Stimulated activated memory B cell treated with anti-CD40 and anti-IgM and Interleukin-4, amounts not matched to agents 10 μg/mL and 1 μg/mL and 100 μg/mL, for 72 hours (primary cell): ENCODE measurements at regions not wholly inside any gene's neighbourhood (a gene's known extent, or its start where the extent isn't known, plus 50 kb on each side); places are given as distances from the start of the nearest gene placed in this dataset.
"Not testable (repeated sequence)": the region's sequence is repeated elsewhere in the genome, so short reads cannot be mapped to it uniquely, and the experiment has no call there.

Source experiments
- ATAC-seq: fragments of 150-1000 bp; cut with Tn5 transposase; 2 replicates; pipeline ENCODE4 v1.10.0; 2021
- H3K27ac Mint-ChIP-seq: one replicate; pipeline ENCODE4 v1.8.0; 2022; ENCODE audit warnings: mild to moderate bottlenecking, mixed read lengths
- H3K27me3 Mint-ChIP-seq: one replicate; pipeline ENCODE4 v1.8.0; 2022; ENCODE audit warnings: mixed read lengths
- H3K36me3 Mint-ChIP-seq: one replicate; pipeline ENCODE4 v1.8.0; 2022; ENCODE audit warnings: mixed read lengths
- H3K4me1 Mint-ChIP-seq: one replicate; pipeline ENCODE4 v1.8.0; 2022; ENCODE audit warnings: mixed read lengths
- H3K4me3 Mint-ChIP-seq: one replicate; pipeline ENCODE4 v1.8.0; 2022; ENCODE audit warnings: mild to moderate bottlenecking, moderate library complexity, mixed read lengths
- H3K9me3 Mint-ChIP-seq: one replicate; pipeline ENCODE4 v1.8.0; 2022; ENCODE audit warnings: mixed read lengths

DNA sequence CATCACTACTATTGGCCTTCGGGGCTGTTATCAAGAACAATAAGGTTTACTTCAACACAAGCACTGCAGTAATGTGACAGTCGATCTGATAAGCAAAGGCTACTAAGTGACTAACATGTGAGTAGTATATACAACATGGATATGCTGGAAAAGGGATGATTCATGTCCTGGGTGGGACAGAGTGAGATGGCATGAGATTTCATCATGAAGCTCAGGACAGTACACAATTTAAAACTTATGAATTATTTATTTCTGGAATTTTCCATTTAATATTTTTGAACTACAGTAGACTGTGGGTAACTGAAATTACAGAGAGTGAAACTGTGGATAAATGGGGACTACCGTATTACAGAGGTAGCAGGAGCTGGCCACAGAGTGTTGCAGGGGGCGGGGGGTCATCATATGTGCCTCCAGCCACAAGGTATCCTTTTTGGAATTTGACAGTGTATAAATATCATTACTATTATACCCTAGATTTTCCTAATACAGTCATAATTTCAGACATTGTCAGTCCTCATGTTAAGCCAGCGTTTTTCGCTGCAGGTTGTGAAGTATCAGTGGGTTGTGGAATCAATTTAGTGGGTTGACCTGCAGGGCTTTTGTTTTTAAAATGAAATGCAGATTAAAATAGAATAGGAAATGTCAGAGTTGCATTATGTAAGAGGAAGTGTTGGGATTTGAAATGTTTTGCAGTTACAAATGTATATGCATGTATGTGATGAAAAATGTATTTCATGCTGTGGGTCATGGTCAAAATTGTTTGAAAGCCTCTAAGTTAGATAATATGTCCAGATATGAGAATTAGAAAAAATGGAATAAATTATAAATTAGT, 148.0 kb upstream of the NUDT4 start:
- H3K4me1 Mint-ChIP-seq: peaks cover 4% of the 10 kb centered on the region
- no peak for ATAC-seq
- peaks cover 3% of the 10 kb centered on the region for H3K9me3 Mint-ChIP-seq
- H3K27ac Mint-ChIP-seq: no peak overlapping the region
- no peaks in the 10 kb centered on the region for H3K27me3 Mint-ChIP-seq
- no peak overlapping the region for H3K4me3 Mint-ChIP-seq
- H3K36me3 Mint-ChIP-seq: no peaks in the 10 kb centered on the region

GRCh38 chr12:93230326-93230720, 147.4 kb upstream of the NUDT4 start:
- peaks cover 4% of the 10 kb centered on the region for H3K4me1 Mint-ChIP-seq
- ATAC-seq: no peak
- no peak overlapping the region for H3K4me3 Mint-ChIP-seq
- no peaks in the 10 kb centered on the region for H3K27me3 Mint-ChIP-seq
- H3K27ac Mint-ChIP-seq: no peak overlapping the region
- peaks cover 3% of the 10 kb centered on the region for H3K9me3 Mint-ChIP-seq
- no peaks in the 10 kb centered on the region for H3K36me3 Mint-ChIP-seq

GRCh38 chr12:93231938-93232337, 145.8 kb upstream of the NUDT4 start:
- H3K4me3 Mint-ChIP-seq: no peak overlapping the region
- ATAC-seq: no peak
- H3K4me1 Mint-ChIP-seq: no peaks in the 10 kb centered on the region
- no peaks in the 10 kb centered on the region for H3K36me3 Mint-ChIP-seq
- no peaks in the 10 kb centered on the region for H3K27me3 Mint-ChIP-seq
- H3K9me3 Mint-ChIP-seq: peaks cover 3% of the 10 kb centered on the region
- no peak overlapping the region for H3K27ac Mint-ChIP-seq

GRCh38 chr12:93234641-93235040, 143.1 kb upstream of the NUDT4 start:
- Mint-ChIP-seq H3K27me3 (no peaks in the 10 kb centered on the region), H3K9me3 (peaks cover 2% of the 10 kb centered on the region)

DNA sequence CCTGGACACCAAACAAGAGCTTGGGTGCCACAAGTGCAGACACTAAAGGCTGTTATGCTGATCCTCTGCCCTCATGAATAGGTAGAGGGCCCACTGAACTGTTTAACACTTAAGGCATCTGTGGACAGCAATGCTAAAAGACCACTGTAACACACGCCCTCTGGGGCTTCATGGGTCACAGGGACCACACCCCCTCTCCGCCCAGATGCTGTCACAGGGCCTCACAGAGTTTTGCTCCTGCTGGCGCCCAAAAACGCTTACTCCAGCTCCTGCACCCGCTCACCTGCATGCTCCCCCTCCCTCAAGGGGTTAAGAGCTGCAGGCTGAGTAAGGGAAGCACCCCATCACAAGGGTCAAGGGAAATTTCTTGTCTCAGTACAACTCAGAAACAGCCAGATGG, 141.8 kb upstream of the NUDT4 start:
- peaks cover 4% of the 10 kb centered on the region for H3K9me3 Mint-ChIP-seq
- ATAC-seq: no peak
- H3K27ac Mint-ChIP-seq: no peak overlapping the region
- no peaks in the 10 kb centered on the region for H3K27me3 Mint-ChIP-seq
- H3K36me3 Mint-ChIP-seq: peaks cover 5% of the 10 kb centered on the region
- H3K4me1 Mint-ChIP-seq: no peaks in the 10 kb centered on the region
- no peak overlapping the region for H3K4me3 Mint-ChIP-seq

More at GRCh38 chr12:93234641-93235040, 143.1 kb upstream of the NUDT4 start:
- H3K27ac Mint-ChIP-seq: no peak overlapping the region
- H3K4me1 Mint-ChIP-seq: no peaks in the 10 kb centered on the region
- no peak overlapping the region for H3K4me3 Mint-ChIP-seq
- no peak for ATAC-seq
- H3K36me3 Mint-ChIP-seq: peaks cover 2% of the 10 kb centered on the region

DNA sequence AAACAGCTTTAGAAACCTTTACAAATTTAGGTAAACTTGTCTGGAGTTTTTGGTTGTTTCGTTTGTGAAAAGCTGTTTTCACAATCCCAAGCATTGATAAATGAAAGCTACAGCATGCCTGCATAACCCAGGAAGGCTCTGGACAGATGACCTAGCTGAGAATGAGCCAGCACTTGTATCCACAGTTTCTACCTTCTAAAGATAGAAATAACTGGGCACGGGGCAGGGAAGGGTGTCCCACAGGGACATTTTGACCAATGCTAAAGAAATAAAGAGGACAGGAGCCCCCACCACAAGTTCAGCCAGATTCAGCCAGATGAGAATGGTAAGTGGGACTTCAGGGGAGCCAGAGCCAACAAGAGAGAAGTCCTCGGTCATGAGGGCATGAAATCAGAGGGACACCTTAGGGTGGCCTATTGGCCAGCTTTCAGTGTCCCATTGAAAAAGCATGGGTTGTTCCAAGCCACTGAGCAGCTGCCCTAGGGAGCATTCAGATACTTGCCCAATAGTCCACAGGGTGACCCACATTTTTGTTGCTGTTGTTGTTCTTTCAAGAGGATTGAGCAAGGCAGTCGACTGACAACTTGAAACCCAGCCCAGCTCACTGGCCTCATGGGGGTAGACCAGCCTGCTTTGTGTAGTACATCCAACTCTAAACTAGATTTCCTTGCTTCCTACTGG, 140.3 kb upstream of the NUDT4 start:
- Mint-ChIP-seq H3K4me1 (no peaks in the 10 kb centered on the region), H3K4me3 (no peak overlapping the region), H3K9me3 (peaks cover 4% of the 10 kb centered on the region), H3K27me3 (no peaks in the 10 kb centered on the region), H3K27ac (no peak overlapping the region), H3K36me3 (peaks cover 5% of the 10 kb centered on the region)
- no peak for ATAC-seq

DNA sequence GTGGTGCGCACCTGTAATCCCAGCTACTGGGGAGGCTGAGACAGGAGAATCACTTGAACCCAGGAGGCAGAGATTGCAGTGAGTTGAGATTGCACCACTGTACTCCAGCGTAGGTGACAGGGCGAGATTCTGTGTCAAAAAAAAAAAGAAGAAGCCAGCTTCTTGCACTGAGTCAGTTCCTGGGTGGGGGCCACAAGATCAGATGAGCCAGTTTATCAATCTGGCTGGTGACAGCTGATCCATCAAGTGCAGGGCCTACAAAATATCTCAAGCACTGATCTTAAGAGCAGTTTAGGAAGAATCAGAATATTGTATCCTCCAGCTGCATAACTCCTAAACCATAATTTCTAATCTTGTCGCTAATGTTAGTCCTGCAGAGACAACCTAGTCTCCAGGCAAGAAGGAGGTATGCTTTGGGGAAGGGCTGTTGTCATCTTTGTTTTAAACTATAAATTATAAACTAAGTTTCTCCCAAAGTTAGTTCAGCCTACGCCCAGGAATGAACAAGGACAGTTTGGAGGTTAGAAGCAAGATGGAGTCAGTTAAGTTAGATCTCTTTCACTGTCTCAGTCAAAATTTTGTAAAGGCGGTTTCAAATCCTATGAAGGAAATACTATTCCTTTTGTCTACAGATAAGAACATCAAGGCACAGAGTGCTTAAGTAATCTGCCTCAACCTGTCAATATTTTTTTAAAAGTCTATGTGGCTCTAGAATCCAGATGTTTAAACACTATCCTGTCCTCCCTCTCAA, 139.0 kb upstream of the NUDT4 start:
- not testable (repeated sequence) for H3K36me3 Mint-ChIP-seq, H3K27me3 Mint-ChIP-seq, H3K9me3 Mint-ChIP-seq, H3K4me1 Mint-ChIP-seq, H3K4me3 Mint-ChIP-seq, H3K27ac Mint-ChIP-seq, ATAC-seq

GRCh38 chr12:93239789-93240188, 137.9 kb upstream of the NUDT4 start:
- H3K27me3 Mint-ChIP-seq, ATAC-seq, H3K27ac Mint-ChIP-seq, H3K36me3 Mint-ChIP-seq, H3K9me3 Mint-ChIP-seq, H3K4me3 Mint-ChIP-seq: not testable (repeated sequence)
- peaks cover 11% of the 10 kb centered on the region for H3K4me1 Mint-ChIP-seq

DNA sequence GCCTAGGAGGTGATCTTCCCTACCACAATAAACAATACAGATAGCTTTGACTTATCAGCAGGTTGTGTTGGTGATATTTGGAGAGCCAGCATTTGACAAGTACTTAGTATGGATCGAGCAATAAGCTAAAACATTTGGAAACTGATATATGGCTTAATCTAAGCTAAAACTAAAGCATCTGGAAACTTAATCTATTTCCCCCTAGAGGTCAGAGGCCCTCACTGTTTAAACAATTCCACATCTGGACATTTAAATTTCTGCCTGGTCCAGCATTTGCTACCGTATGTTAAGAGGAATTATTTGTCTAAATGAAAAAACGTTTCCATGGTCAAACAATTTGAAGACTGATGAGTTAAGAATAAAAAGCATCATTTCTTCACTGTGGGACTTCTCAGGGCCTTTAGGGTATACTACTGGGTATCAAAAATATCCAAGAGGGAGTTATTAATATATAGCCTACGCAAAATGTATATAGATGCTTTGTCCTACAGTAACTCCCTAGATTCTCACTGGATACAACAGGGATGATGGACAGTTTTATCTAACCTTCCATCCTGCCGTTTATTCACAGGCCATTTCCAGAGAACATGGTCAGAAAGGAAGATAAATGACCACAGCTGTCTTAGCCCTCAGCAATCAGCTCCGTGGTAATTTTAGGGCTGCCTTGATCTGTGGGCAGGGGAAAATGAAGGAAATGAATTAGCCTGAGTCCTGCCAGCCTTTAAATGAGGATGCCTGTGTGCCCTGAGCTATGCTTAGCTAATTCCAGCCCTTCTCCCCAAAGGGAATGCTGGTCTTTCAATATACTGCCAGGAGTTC, 135.4 kb upstream of the NUDT4 start:
- Mint-ChIP-seq H3K4me3 (no peak overlapping the region), H3K36me3 (peaks cover 5% of the 10 kb centered on the region), H3K27ac (no peak overlapping the region), H3K4me1 (peaks cover 34% of the 10 kb centered on the region), H3K9me3 (peaks cover 4% of the 10 kb centered on the region), H3K27me3 (no peaks in the 10 kb centered on the region)
- no peak for ATAC-seq

DNA sequence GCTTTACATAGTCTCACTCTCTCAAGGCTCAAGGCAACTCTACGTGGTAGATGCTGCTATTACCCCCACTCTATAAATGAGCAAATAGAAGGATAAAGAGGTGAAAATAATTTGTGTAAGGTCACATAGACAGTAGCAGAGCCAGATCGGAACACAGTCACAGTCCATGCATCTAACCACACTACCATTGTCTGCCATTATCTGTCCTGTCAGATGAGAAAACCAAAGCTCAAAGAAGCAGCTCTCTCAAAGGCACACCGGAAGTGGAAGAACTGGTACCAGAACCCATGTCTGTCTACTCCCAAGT, 134.4 kb upstream of the NUDT4 start:
- Mint-ChIP-seq H3K27me3 (no peaks in the 10 kb centered on the region), H3K36me3 (peaks cover 5% of the 10 kb centered on the region), H3K4me3 (no peak overlapping the region), H3K4me1 (peaks cover 42% of the 10 kb centered on the region), H3K27ac (no peak overlapping the region), H3K9me3 (peaks cover 4% of the 10 kb centered on the region)
- ATAC-seq: no peak

- Mint-ChIP-seq H3K27ac (peak overlapping the region; percentile 72), H3K4me3 (peak overlapping the region; percentile 58), H3K36me3 (peaks cover 5% of the 10 kb centered on the region), H3K9me3 (peaks cover 4% of the 10 kb centered on the region), H3K4me1 (peaks cover 48% of the 10 kb centered on the region), H3K27me3 (no peaks in the 10 kb centered on the region)
- peak; percentile 42 for ATAC-seq
These were observed 133.8 kb upstream of the NUDT4 start for GRCh38 chr12:93243689-93244513.

DNA sequence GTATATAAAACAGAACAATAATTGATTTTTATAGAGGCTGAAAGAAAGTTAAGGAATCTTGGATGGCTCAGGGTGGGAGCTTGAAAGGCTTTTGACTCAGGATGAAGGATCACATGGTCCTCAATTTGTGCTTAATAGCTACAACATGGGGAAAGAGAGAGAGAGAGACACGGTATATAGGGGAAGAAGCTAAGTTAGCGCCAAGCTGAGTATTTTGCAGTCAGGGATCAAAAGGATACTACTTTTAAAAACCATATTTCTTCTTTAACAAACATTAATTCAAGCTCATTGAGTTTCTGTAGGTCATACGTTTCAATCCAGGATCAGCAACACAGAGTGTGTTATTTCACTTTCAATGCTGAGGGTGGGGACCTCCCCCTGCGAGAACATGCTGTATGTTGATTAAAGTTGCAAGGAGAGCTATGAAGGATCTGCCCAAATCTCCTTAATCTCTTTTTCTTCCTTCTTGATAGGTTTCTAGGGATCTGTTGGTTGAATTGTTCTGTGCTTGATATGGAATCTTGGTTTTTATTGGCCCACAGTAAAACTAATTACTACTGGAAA, 133.1 kb upstream of the NUDT4 start:
- peak overlapping the region; percentile 72 for H3K27ac Mint-ChIP-seq
- H3K27me3 Mint-ChIP-seq: no peaks in the 10 kb centered on the region
- peaks cover 55% of the 10 kb centered on the region for H3K4me1 Mint-ChIP-seq
- H3K36me3 Mint-ChIP-seq: peaks cover 3% of the 10 kb centered on the region
- H3K9me3 Mint-ChIP-seq: peaks cover 3% of the 10 kb centered on the region
- no peak for ATAC-seq
- peak overlapping the region; percentile 58 for H3K4me3 Mint-ChIP-seq

DNA sequence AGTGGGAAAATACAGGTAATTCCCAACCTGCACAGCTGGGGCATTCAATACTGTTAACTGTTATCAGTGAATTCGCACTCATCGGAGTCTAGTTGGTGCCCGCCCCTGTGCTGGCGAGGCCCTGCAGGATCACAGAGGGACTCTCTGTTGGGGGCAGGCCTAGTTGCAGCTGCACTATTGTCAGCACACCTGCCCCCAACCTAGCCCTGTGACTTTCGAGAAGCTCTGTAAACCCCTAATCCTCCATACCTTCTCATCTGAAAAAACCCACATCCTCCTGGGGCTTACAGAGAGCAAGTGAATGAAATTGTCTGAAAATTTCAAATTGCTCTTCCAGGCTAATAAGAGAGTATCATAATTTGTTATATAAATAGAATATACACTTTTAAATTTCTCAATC, 132.2 kb upstream of the NUDT4 start:
- H3K36me3 Mint-ChIP-seq: no peaks in the 10 kb centered on the region
- H3K4me1 Mint-ChIP-seq: peaks cover 58% of the 10 kb centered on the region
- H3K4me3 Mint-ChIP-seq: peak overlapping the region; percentile 23
- H3K9me3 Mint-ChIP-seq: no peaks in the 10 kb centered on the region
- peak; percentile 89 for ATAC-seq
- no peaks in the 10 kb centered on the region for H3K27me3 Mint-ChIP-seq
- H3K27ac Mint-ChIP-seq: peak overlapping the region; percentile 53
